Mesothelial cell of epicardium (in vitro differentiated cells): ENCODE measurements at regions not wholly inside any gene's neighbourhood (a gene's known extent, or its start where the extent isn't known, plus 50 kb on each side); places are given as distances from the start of the nearest gene placed in this dataset.

Source experiments
- DNase-seq, 2 experiments: peaks; one replicate each; pipeline ENCODE4 v3.0.0; 2021; ENCODE audit warnings: low spot score in 2 of 2; ENCODE audit not compliant: unreplicated experiment in 2 of 2
- H3K27ac Mint-ChIP-seq: 2 replicates; pipeline ENCODE4 v1.8.0; 2021; ENCODE audit warnings: mixed read lengths
- H3K27me3 Mint-ChIP-seq: 2 replicates; pipeline ENCODE4 v1.8.0; 2021; ENCODE audit warnings: low read depth, mixed read lengths
- H3K36me3 Mint-ChIP-seq: 2 replicates; pipeline ENCODE4 v1.8.0; 2021; ENCODE audit warnings: mixed read lengths
- H3K4me1 Mint-ChIP-seq: 2 replicates; pipeline ENCODE4 v1.8.0; 2021; ENCODE audit warnings: mixed read lengths
- H3K4me3 Mint-ChIP-seq: 2 replicates; pipeline ENCODE4 v1.8.0; 2021; ENCODE audit warnings: mild to moderate bottlenecking, moderate library complexity, mixed read lengths
- H3K9me3 Mint-ChIP-seq: 2 replicates; pipeline ENCODE4 v1.8.0; 2021; ENCODE audit warnings: mixed read lengths
- CTCF ChIP-seq: fragments of 200-600 bp; sonication (generic); IDR thresholded peaks from one replicate; pipeline ENCODE4 v1.5.0; 2021; ENCODE audit warnings: antibody characterized with exemption; ENCODE audit not compliant: unreplicated experiment

DNA sequence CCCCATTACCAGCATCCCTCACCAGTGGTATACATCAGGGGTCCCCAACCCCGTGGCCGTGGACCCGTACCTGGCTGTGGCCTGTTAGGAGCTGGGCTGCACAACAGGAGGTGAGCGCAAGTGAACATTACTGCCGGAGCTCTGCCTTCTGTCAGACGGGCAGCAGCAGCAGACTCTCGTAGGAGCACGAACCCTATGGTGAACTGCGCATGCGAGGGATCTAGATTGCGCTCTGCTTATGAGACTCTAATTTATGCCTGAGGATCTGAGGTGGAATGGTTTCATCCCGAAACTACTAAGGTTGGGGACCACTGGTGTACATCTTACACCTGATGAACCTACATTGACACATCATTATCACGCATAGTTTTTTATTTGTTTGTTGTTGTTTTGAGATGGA lies 52.8 kb upstream of the DHX15 start:
- H3K9me3 Mint-ChIP-seq = peaks cover 3% of the 10 kb centered on the region
- TF ChIP-seq CTCF = no peak
- no peak overlapping the region for H3K27ac Mint-ChIP-seq
- H3K4me1 Mint-ChIP-seq = no peaks in the 10 kb centered on the region
- H3K4me3 Mint-ChIP-seq = no peak overlapping the region
- H3K36me3 Mint-ChIP-seq = no peaks in the 10 kb centered on the region
- H3K27me3 Mint-ChIP-seq = no peaks in the 10 kb centered on the region
- DNase-seq = no peak

- Mint-ChIP-seq H3K9me3 (no peaks in the 10 kb centered on the region), H3K4me1 (peaks cover 8% of the 10 kb centered on the region), H3K36me3 (no peaks in the 10 kb centered on the region), H3K27me3 (no peaks in the 10 kb centered on the region), H3K27ac (no peak overlapping the region), H3K4me3 (no peak overlapping the region)
- DNase-seq = no peak
- TF ChIP-seq CTCF = no peak
Observed at GRCh38 chr4:24638396-24638875, 54.1 kb upstream of the DHX15 start.

- TF ChIP-seq CTCF = no peak
- Mint-ChIP-seq H3K4me3 (no peak overlapping the region), H3K36me3 (no peaks in the 10 kb centered on the region), H3K27me3 (no peaks in the 10 kb centered on the region), H3K9me3 (no peaks in the 10 kb centered on the region), H3K4me1 (peaks cover 8% of the 10 kb centered on the region), H3K27ac (no peak overlapping the region)
- no peak for DNase-seq
Observed at GRCh38 chr4:24639714-24640113, 55.4 kb upstream of the DHX15 start.

- no peaks in the 10 kb centered on the region for H3K36me3 Mint-ChIP-seq
- peaks cover 8% of the 10 kb centered on the region for H3K4me1 Mint-ChIP-seq
- no peak overlapping the region for H3K4me3 Mint-ChIP-seq
- no peak overlapping the region for H3K27ac Mint-ChIP-seq
- no peaks in the 10 kb centered on the region for H3K9me3 Mint-ChIP-seq
- TF ChIP-seq CTCF = no peak
- DNase-seq = no peak
- H3K27me3 Mint-ChIP-seq = no peaks in the 10 kb centered on the region
Observed at GRCh38 chr4:24640366-24640765, 56.0 kb upstream of the DHX15 start.

DNA sequence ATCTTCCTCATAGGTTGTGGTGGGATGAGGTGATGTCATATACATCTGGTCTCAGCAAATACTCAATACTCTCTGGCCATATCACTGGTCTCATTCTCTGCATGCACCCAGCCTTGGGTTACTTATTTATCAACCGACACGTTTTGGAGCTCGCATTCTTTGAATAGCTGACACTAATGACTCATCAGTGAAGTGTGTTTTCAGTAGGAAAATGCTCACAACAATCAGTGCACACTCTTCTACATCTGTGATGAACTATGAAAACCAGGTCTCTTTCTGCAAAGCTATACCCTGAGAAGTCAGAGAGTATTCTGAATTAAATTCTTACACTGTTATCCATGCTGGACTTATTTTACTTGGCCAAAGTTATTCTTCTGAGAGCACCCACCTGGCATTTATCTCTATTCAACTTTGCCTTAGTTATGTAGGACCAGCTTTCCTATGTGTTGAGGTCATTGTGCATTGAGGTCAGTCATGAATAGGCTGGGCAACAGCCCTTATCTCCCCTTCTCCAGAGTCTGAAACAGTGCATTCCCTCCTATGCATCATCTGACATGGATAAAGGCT lies 58.7 kb upstream of the DHX15 start:
- no peak for DNase-seq

More for the DNA sequence above, 58.7 kb upstream of the DHX15 start:
- Mint-ChIP-seq H3K4me1 (peaks cover 8% of the 10 kb centered on the region), H3K9me3 (no peaks in the 10 kb centered on the region), H3K27me3 (no peaks in the 10 kb centered on the region), H3K36me3 (no peaks in the 10 kb centered on the region), H3K27ac (peak overlapping the region; percentile 2), H3K4me3 (no peak overlapping the region)
- TF ChIP-seq CTCF = no peak
